Thymus (tissue), 11 donors: ENCODE measurements at regions not wholly inside any gene's neighbourhood (a gene's known extent, or its start where the extent isn't known, plus 50 kb on each side); places are given as distances from the start of the nearest gene placed in this dataset.

Experiments used
- DNase-seq, 9 donors: peaks; one replicate each; pipeline ENCODE4 v3.0.0-alpha.2; 2013; ENCODE audit warnings: low spot score in 9 of 9, low read depth in 6 of 9, missing footprints in 1 of 9
- H3K27ac ChIP-seq, 2 donors: one replicate each; pipeline ENCODE4 v1.5.1; 2013; ENCODE audit warnings: control low read depth in 1 of 2, low read depth in 1 of 2, low read length in 1 of 2, mild to moderate bottlenecking in 1 of 2, moderate library complexity in 1 of 2
- H3K27me3 ChIP-seq, 2 donors: one replicate each; pipeline ENCODE4 v1.5.1; 2013; ENCODE audit warnings: low read length in 1 of 2; ENCODE audit not compliant: control insufficient read depth in 2 of 2, insufficient read depth in 1 of 2
- H3K36me3 ChIP-seq, 2 donors: one replicate each; pipeline ENCODE4 v1.5.1; 2013; ENCODE audit warnings: low read length in 1 of 2, mild to moderate bottlenecking in 1 of 2, moderate library complexity in 1 of 2; ENCODE audit not compliant: control insufficient read depth in 2 of 2, insufficient read depth in 2 of 2
- H3K4me1 ChIP-seq, 2 donors: one replicate each; pipeline ENCODE4 v1.5.1; 2013; ENCODE audit warnings: low read length in 2 of 2; ENCODE audit not compliant: control insufficient read depth in 2 of 2, insufficient read depth in 2 of 2
- H3K4me3 ChIP-seq, 2 donors: one replicate each; pipeline ENCODE4 v1.5.1; 2013; ENCODE audit warnings: low read length in 2 of 2, control low read depth in 1 of 2, mild to moderate bottlenecking in 1 of 2
- H3K9me3 ChIP-seq, 2 donors: one replicate each; pipeline ENCODE4 v1.5.1; 2013; ENCODE audit warnings: low read length in 1 of 2, mild to moderate bottlenecking in 1 of 2; ENCODE audit not compliant: control insufficient read depth in 2 of 2, insufficient read depth in 1 of 2
- WGBS: extraction: QIAGEN DNeasy Blood & Tissue Kit; methylation state at CpG from one replicate; pipeline ENCODE4 v1.1.7; 2013; 5-methylcytosine and 5-hydroxymethylcytosine counted together
- donor health status: healthy.

- no peak for DNase-seq
- no peaks in the 10 kb centered on the region for H3K36me3 ChIP-seq
- H3K4me1 ChIP-seq, result no peaks in the 10 kb centered on the region
- no peak overlapping the region for H3K27ac ChIP-seq
- 96% methylated on average over 22 of the region's 22 CpGs for WGBS
- H3K9me3 ChIP-seq, result peaks cover 1 to 47% of the 10 kb centered on the region in 2 donors
- H3K27me3 ChIP-seq, result no peaks in the 10 kb centered on the region
- no peak overlapping the region for H3K4me3 ChIP-seq
Observed at GRCh38 chr4:178137732-178138471, 695.7 kb upstream of the AGA start.

- Histone ChIP-seq H3K4me1 (no peaks in the 10 kb centered on the region), H3K4me3 (no peak overlapping the region), H3K27me3 (no peaks in the 10 kb centered on the region), H3K27ac (no peak overlapping the region), H3K36me3 (no peaks in the 10 kb centered on the region), H3K9me3 (peaks cover 1 to 47% of the 10 kb centered on the region in 2 donors)
- 92% methylated on average over 13 of the region's 13 CpGs for WGBS
- DNase-seq, result no peak
Observed at GRCh38 chr4:178138491-178138890, 696.3 kb upstream of the AGA start.

GRCh38 chr4:178140326-178140915, 698.2 kb upstream of the AGA start:
- H3K36me3 ChIP-seq, result no peaks in the 10 kb centered on the region
- no peak overlapping the region for H3K27ac ChIP-seq
- no peaks in the 10 kb centered on the region for H3K27me3 ChIP-seq
- H3K9me3 ChIP-seq, result peaks cover 1 to 47% of the 10 kb centered on the region in 2 donors
- no peaks in the 10 kb centered on the region for H3K4me1 ChIP-seq
- WGBS, result 98% methylated on average over 11 of the region's 11 CpGs
- no peak for DNase-seq
- H3K4me3 ChIP-seq, result no peak overlapping the region

GRCh38 chr4:178142724-178143123, 700.5 kb upstream of the AGA start:
- WGBS, result 97% methylated on average over 8 of the region's 8 CpGs
- H3K27ac ChIP-seq, result no peak overlapping the region
- peaks cover 0 to 36% of the 10 kb centered on the region in 2 donors for H3K9me3 ChIP-seq
- no peaks in the 10 kb centered on the region for H3K27me3 ChIP-seq
- DNase-seq, result no peak
- no peaks in the 10 kb centered on the region for H3K4me1 ChIP-seq
- no peak overlapping the region for H3K4me3 ChIP-seq
- H3K36me3 ChIP-seq, result no peaks in the 10 kb centered on the region

- H3K36me3 ChIP-seq, result no peaks in the 10 kb centered on the region
- H3K27me3 ChIP-seq, result no peaks in the 10 kb centered on the region
- H3K4me3 ChIP-seq, result no peak overlapping the region
- no peak for DNase-seq
- no peaks in the 10 kb centered on the region for H3K9me3 ChIP-seq
- no peaks in the 10 kb centered on the region for H3K4me1 ChIP-seq
- 92% methylated on average over 2 of the region's 2 CpGs for WGBS
- no peak overlapping the region for H3K27ac ChIP-seq
Observed at GRCh38 chr4:178148106-178148505, 705.9 kb upstream of the AGA start.

GRCh38 chr4:178165251-178165950, 723.2 kb upstream of the AGA start:
- 80% methylated on average over 11 of the region's 11 CpGs for WGBS
- H3K27ac ChIP-seq, result no peak overlapping the region
- peaks cover 2 to 12% of the 10 kb centered on the region in 2 donors for H3K9me3 ChIP-seq
- no peaks in the 10 kb centered on the region for H3K36me3 ChIP-seq
- H3K27me3 ChIP-seq, result no peaks in the 10 kb centered on the region
- no peak overlapping the region for H3K4me3 ChIP-seq
- no peaks in the 10 kb centered on the region for H3K4me1 ChIP-seq
- DNase-seq, result no peak

- Histone ChIP-seq H3K36me3 (no peaks in the 10 kb centered on the region), H3K27me3 (no peaks in the 10 kb centered on the region), H3K4me1 (no peaks in the 10 kb centered on the region), H3K4me3 (no peak overlapping the region), H3K9me3 (peaks cover under 1 to 9% of the 10 kb centered on the region in 2 donors), H3K27ac (no peak overlapping the region)
- WGBS, result 79% methylated on average over 5 of the region's 5 CpGs
- no peak for DNase-seq
Observed at GRCh38 chr4:178165951-178166308, 723.7 kb upstream of the AGA start.

GRCh38 chr4:178173771-178174170, 731.5 kb upstream of the AGA start:
- no peak for DNase-seq
- WGBS, result 90% methylated on average over 6 of the region's 6 CpGs
- H3K36me3 ChIP-seq, result no peaks in the 10 kb centered on the region
- no peak overlapping the region for H3K4me3 ChIP-seq
- no peak overlapping the region for H3K27ac ChIP-seq
- H3K4me1 ChIP-seq, result no peaks in the 10 kb centered on the region
- no peaks in the 10 kb centered on the region for H3K27me3 ChIP-seq
- no peaks in the 10 kb centered on the region for H3K9me3 ChIP-seq

GRCh38 chr4:178174756-178175155, 732.5 kb upstream of the AGA start:
- WGBS, result 89% methylated on average over 2 of the region's 2 CpGs

More at GRCh38 chr4:178174756-178175155, 732.5 kb upstream of the AGA start:
- no peak overlapping the region for H3K27ac ChIP-seq
- H3K27me3 ChIP-seq, result no peaks in the 10 kb centered on the region
- no peaks in the 10 kb centered on the region for H3K9me3 ChIP-seq
- H3K4me3 ChIP-seq, result no peak overlapping the region
- H3K36me3 ChIP-seq, result no peaks in the 10 kb centered on the region
- DNase-seq, result no peak
- no peaks in the 10 kb centered on the region for H3K4me1 ChIP-seq
